ENCODE measurements at regions not wholly inside any gene's neighbourhood (a gene's known extent, or its start where the extent isn't known, plus 50 kb on each side); places are given as distances from the start of the nearest gene placed in this dataset.
"Not testable (repeated sequence)": the region's sequence is repeated elsewhere in the genome, so short reads cannot be mapped to it uniquely, and the experiment has no call there.

GRCh38 chr5:74401281-74401945, 239.1 kb downstream of the ENC1 start:
- no peak for DNase-seq

GRCh38 chr5:74400067-74400466, 240.5 kb downstream of the ENC1 start:
- DNase-seq, result no peak

GRCh38 chr5:74396913-74397622, 243.5 kb downstream of the ENC1 start:
- DNase-seq, result no peak

DNA sequence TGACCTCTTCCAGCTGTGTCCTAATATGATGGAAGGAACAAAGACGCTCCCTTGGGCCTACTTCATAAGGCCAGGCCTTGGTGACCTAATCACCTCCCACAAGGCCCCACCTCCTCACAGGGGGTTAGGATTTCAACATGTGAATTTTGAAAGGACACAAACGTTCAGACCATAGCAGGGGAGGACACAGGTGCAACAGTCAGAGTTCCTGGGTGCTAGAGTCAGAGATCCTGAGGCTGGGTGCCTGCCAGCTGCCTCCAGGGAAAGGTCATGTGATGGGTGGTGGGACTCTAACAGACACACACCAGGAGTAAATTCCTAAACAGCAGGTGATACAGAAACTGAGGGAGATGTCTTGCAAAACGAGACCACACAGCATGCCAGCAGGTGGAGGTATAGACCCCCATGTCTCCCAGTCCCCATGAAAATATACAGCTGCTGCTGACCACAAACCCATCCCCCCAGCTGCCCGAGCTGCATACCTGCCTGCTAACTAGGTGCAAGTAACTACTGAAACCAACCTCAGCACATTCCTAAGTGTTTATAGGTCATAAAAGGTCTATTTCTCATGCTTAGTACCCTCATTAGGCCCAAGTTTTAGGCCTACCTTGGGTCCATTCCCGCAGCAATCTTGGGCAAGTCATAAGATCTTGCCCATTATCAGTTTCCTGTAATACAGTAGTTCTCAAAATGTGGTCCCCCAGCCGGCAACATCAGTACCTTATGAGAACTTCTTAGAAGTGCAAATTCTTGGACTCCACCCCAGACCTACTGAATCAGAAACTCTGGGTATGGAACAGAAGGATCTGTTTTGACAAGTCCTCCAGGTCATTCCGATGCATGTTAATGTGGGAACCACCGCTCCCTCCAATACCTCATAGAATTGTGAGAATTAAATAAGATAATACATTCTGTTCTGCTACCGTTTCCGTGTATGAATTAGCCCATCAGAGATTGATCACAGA, 245.3 kb downstream of the ENC1 start:
- DNase-seq, result no peak

- no peak for DNase-seq
Observed at GRCh38 chr5:74394528-74394915, 246.0 kb downstream of the ENC1 start.

DNA sequence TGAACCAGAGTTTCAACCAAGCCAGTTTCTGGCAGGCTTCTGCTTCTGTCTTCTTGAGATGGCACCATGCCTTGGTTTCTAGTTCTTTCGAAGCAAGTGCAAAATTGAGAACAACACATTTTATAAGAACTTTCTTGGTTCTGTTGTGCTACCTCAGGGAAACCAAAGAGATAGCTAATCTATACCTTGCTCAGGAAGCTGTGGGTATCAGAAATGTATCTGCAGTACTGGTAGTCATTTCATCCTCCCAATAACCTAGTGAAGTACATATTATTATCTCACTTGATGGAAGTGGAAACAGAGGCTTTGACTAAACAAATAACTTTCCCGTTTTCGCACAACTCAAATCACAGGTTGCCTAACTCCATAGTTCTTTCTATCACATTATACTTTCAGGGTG, 246.6 kb downstream of the ENC1 start:
- no peak for DNase-seq

GRCh38 chr5:74392711-74393351, 247.7 kb downstream of the ENC1 start:
- DNase-seq, result no peak

DNA sequence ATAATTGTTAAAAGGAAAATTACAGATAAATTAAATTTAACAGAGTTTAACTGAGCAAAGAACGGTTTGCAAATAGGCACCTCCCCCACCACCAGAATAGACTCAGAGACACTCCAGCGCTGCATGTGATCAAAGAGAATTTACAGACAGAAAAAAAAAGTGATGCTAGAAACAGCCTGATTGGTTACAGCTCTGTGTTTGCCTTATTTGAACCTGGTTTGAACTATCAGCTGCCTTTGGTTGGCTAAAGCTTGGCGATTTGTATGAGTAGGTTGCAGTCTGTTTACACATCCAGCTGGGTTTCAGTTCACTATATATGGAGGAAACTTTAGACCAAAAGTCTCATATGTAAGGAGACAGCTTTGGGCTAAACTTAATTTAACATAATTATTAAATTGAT, 249.1 kb downstream of the ENC1 start:
- no peak for DNase-seq

GRCh38 chr5:74390822-74391221, 249.7 kb downstream of the ENC1 start:
- DNase-seq, result no peak

DNA sequence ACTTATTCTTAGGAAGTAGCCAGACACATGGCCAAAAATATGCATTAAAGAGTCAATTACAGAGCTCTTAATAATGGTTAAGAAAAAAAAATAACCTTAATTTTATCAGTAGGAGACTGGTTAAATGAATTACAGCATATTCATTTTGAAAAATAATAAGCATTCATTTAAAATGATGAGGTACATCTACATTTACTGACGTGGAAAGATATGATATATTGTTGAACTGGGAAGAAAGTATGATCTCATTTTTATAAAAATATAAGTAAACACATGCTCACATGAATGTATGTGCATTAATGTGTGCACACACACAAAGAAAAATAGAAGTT, 250.3 kb downstream of the ENC1 start:
- DNase-seq, result no peak

DNA sequence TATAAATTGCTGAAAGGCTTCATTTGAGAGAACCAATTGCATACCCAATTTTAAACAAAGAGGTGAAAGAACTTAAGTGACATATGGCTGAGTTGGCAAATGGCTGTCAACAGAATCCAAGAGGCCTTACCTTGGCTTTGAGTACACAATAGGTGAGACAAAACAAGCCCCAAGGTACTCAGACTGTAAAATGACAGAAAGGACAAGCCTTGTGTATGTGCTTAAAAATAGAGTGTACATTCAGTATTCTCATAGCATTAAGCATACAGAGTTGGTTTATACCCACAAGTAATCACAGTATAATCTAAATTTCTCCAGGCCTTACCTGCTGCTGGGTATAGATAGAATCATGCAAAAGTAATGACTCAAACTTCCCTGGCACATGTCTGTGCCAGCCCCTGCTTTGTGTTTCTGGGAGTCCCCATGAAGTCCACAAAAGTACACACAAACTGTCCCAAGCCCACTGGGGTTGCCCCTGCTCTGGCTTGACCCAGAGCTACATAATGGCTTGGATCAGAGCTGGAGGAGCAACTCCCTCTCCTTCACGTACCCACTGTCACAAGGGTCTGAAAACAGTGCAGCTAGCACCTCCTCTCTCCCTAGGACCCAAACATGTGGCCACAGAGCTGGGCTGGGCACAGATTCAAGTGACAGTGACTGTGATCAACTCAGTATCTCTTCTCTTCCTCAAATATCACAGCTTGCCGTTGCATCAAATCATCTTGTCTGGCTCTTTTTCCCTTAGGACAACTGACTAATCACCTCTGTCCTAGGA, 250.8 kb downstream of the ENC1 start:
- no peak for DNase-seq

- not testable (repeated sequence) for DNase-seq
Observed at GRCh38 chr5:74388411-74388810, 252.1 kb downstream of the ENC1 start.

GRCh38 chr5:74386571-74387334, 253.8 kb downstream of the ENC1 start:
- no peak for DNase-seq

DNA sequence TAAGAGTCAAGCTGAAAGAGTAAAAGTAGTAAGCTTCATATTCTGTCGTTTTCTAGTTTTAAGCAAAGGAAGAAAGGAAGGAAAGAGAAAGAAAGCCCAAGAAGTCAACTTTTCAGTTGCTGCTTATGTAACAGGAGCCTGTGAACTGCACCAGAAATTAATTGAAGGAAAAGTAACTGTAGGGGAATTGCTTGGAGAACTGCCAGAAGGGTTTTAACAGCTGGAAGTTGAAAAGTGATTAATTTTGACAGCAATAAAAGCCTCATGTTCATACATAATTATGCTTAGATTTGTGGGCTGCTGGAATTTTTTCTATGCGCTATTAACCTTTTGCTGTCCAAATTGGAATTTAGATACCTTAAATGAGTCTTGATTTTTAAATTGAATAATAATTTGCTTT, 255.7 kb downstream of the ENC1 start:
- no peak for DNase-seq

- no peak for DNase-seq
Observed at GRCh38 chr5:74382987-74383593, 257.4 kb downstream of the ENC1 start.

DNA sequence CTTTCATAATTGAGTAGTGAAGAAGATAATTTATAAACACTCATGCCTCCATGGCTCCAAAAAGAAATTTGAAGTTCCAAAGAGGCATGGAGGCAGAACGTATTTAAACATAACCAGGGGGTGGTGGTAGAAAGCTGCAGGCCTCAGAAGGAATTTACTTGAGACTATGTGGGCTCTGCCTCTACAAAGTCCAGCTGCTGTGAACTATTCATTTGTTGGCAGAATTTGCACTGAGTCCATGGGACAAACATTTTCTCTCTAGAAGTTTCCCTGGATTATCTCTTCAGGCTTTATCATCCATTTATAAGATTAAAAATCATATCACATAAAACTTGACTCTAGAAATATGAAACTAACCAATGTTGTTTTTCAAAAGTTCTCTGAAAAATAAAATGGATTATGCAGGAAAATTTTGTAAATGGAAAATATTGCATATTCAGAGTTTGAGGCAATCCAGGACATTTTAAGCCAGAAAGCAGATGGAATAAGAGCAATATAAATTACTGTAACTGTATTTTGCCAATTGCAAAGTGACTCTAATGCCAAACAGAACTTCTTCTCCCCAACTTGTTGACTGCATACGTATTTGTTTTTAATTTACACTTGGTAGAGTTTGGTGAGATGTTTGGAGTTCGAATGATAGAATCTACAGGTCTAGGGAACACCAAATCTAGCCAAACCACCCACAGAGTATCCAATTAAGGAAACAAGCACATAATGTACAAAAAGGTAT, 258.2 kb downstream of the ENC1 start:
- no peak for DNase-seq

- no peak for DNase-seq
Observed at GRCh38 chr5:74380193-74380592, 260.3 kb downstream of the ENC1 start.

- no peak for DNase-seq
Observed at GRCh38 chr5:74378464-74378863, 262.1 kb downstream of the ENC1 start.

- no peak for DNase-seq
Observed at GRCh38 chr5:74376187-74376586, 264.3 kb downstream of the ENC1 start.

- no peak for DNase-seq
Observed at GRCh38 chr5:74375271-74375670, 265.3 kb downstream of the ENC1 start.

Data from occipital lobe (tissue), 1 donor.